ENCODE measurements at regions not wholly inside any gene's neighbourhood (a gene's known extent, or its start where the extent isn't known, plus 50 kb on each side); places are given as distances from the start of the nearest gene placed in this dataset.

- no peak for TF ChIP-seq CTCF (IDR thresholded peaks at IDR 0.05)
- TF ChIP-seq POLR2A (IDR thresholded peaks at IDR 0.05) = no peak
Observed at GRCh38 chrX:137988470-137988869, 422.5 kb downstream of the ZIC3 start.
